Prostate gland (tissue), 2 donors: ENCODE measurements at regions not wholly inside any gene's neighbourhood (a gene's known extent, or its start where the extent isn't known, plus 50 kb on each side); places are given as distances from the start of the nearest gene placed in this dataset.

ENCODE experiments used
- DNase-seq: peaks from one replicate; pipeline ENCODE4 v3.0.0-alpha.2; 2019; ENCODE audit warnings: low spot score
- H3K27ac ChIP-seq, 2 donors: fragments of 200-600 bp; sonication (generic); 2 replicates each; pipeline ENCODE4 v1.5.1; 2017 to 2019
- H3K27me3 ChIP-seq: fragments of 200-600 bp; sonication (generic); replicated peaks from 2 replicates; pipeline ENCODE4 v1.5.1; 2019; ENCODE audit not compliant: insufficient read depth
- H3K36me3 ChIP-seq, 2 donors: fragments of 200-600 bp; sonication (generic); 1 replicate in 1 of 2; 2 replicates in 1 of 2; pipeline versions ENCODE4 v1.5.1 to v1.8.1; 2017 to 2019
- H3K4me1 ChIP-seq: fragments of 200-600 bp; sonication (generic); replicated peaks from 2 replicates; pipeline ENCODE4 v1.5.1; 2019
- H3K4me3 ChIP-seq, 2 donors: fragments of 200-600 bp; sonication (generic); 2 replicates each; pipeline ENCODE4 v1.5.1; 2017 to 2019
- H3K9me3 ChIP-seq: fragments of 200-600 bp; sonication (generic); 2 replicates; pipeline ENCODE4 v1.5.1; 2017
- CTCF ChIP-seq, 4 experiments: fragments of 200-600 bp in 2 of 4; fragments of 450-650 bp in 2 of 4; sonication (generic) in 2 of 4; IDR thresholded peaks; 1 replicate in 3 of 4; 2 replicates in 1 of 4; pipeline ENCODE4 v1.5.1; 2016 to 2019; ENCODE audit warnings: antibody characterized with exemption in 4 of 4, mild to moderate bottlenecking in 2 of 4, moderate library complexity in 2 of 4
- POLR2A ChIP-seq: fragments of 450-650 bp; IDR thresholded peaks from one replicate; pipeline ENCODE4 v1.6.1; 2016; ENCODE audit warnings: antibody characterized with exemption, mild to moderate bottlenecking
- POLR2AphosphoS5 ChIP-seq: sonication (generic); formaldehyde crosslinking; IDR thresholded peaks from one replicate; pipeline ENCODE4 v1.6.1; 2017; ENCODE audit warnings: antibody characterized with exemption
- WGBS: methylation state at CpG from one replicate; pipeline ENCODE4 v1.1.5; 2018; 5-methylcytosine and 5-hydroxymethylcytosine counted together
- intact Hi-C: fragments of 100-400 bp; cut with DNase I; formaldehyde crosslinking; loops from one replicate; pipeline ENCODE4 v1.14.2; 2022

GRCh38 chrX:82675104-82675503, 833.0 kb upstream of the POU3F4 start:
- no peaks in the 10 kb centered on the region for H3K36me3 ChIP-seq

DNA sequence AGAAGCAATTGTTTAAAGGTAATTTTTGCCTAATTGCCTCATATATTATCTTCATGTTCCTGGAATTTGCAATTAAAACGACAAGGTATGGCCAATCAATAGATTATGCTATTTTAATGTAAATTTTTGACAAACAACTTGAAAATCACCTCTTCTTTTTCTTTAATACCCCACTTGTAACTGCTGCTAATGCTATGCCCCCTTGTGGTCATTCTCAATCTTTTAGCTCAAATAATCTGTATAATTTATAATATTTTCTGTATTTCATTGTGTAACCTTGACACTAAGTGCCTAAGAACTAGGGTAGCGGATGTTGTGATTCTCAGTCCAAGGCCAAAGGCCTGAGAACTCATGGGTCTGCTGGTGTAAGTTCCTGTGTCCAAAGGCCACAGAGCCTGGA, 831.7 kb upstream of the POU3F4 start:
- TF ChIP-seq CTCF (IDR thresholded peaks at IDR 0.05) (no peak), POLR2A (no peak), POLR2AphosphoS5 (no peak)
- H3K4me3 ChIP-seq = no peak overlapping the region
- intact Hi-C loops = no loop called here
- 59% methylated on average over 2 of the region's 2 CpGs for WGBS
- no peaks in the 10 kb centered on the region for H3K4me1 ChIP-seq
- DNase-seq = no peak
- H3K27ac ChIP-seq = no peak overlapping the region
- no peaks in the 10 kb centered on the region for H3K9me3 ChIP-seq
- no peaks in the 10 kb centered on the region for H3K27me3 ChIP-seq
- no peaks in the 10 kb centered on the region for H3K36me3 ChIP-seq

More at GRCh38 chrX:82675104-82675503, 833.0 kb upstream of the POU3F4 start:
- Histone ChIP-seq H3K4me3 (no peak overlapping the region), H3K27me3 (no peaks in the 10 kb centered on the region), H3K27ac (no peak overlapping the region), H3K9me3 (no peaks in the 10 kb centered on the region), H3K4me1 (no peaks in the 10 kb centered on the region)
- intact Hi-C loops = no loop called here
- no peak for TF ChIP-seq POLR2AphosphoS5
- TF ChIP-seq CTCF (IDR thresholded peaks at IDR 0.05) = no peak
- no peak for TF ChIP-seq POLR2A
- DNase-seq = no peak

GRCh38 chrX:82677286-82677685, 830.8 kb upstream of the POU3F4 start:
- Histone ChIP-seq H3K27ac (no peak overlapping the region), H3K36me3 (no peaks in the 10 kb centered on the region), H3K4me3 (no peak overlapping the region), H3K27me3 (no peaks in the 10 kb centered on the region), H3K4me1 (no peaks in the 10 kb centered on the region), H3K9me3 (no peaks in the 10 kb centered on the region)
- intact Hi-C loops = no loop called here
- DNase-seq = no peak
- TF ChIP-seq CTCF (IDR thresholded peaks at IDR 0.05) (no peak), POLR2A (no peak), POLR2AphosphoS5 (no peak)
- WGBS = 84% methylated on average over 3 of the region's 3 CpGs

GRCh38 chrX:82692991-82693390, 815.1 kb upstream of the POU3F4 start:
- TF ChIP-seq POLR2AphosphoS5 = peak; percentile 28
- TF ChIP-seq CTCF (IDR thresholded peaks at IDR 0.05) = no peak
- TF ChIP-seq POLR2A = no peak
- H3K9me3 ChIP-seq = no peaks in the 10 kb centered on the region
- no peak overlapping the region for H3K27ac ChIP-seq
- no peaks in the 10 kb centered on the region for H3K27me3 ChIP-seq
- intact Hi-C loops = no loop called here
- no peaks in the 10 kb centered on the region for H3K36me3 ChIP-seq
- no peaks in the 10 kb centered on the region for H3K4me1 ChIP-seq
- DNase-seq = peak; percentile 28
- WGBS = 17% methylated on average over 3 of the region's 3 CpGs
- H3K4me3 ChIP-seq = no peak overlapping the region

GRCh38 chrX:82695066-82695465, 813.0 kb upstream of the POU3F4 start:
- WGBS = 55% methylated on average over 2 of the region's 2 CpGs
- Histone ChIP-seq H3K36me3 (no peaks in the 10 kb centered on the region), H3K27me3 (no peaks in the 10 kb centered on the region), H3K9me3 (no peaks in the 10 kb centered on the region), H3K27ac (no peak overlapping the region), H3K4me3 (no peak overlapping the region), H3K4me1 (no peaks in the 10 kb centered on the region)
- no peak for DNase-seq
- intact Hi-C loops = no loop called here
- no peak for TF ChIP-seq POLR2AphosphoS5
- TF ChIP-seq POLR2A = no peak
- no peak for TF ChIP-seq CTCF (IDR thresholded peaks at IDR 0.05)
